ENCODE measurements at regions not wholly inside any gene's neighbourhood (a gene's known extent, or its start where the extent isn't known, plus 50 kb on each side); places are given as distances from the start of the nearest gene placed in this dataset.

GRCh38 chr4:167509551-167509950 is 275.3 kb upstream of the SPOCK3 start:
- no peak for DNase-seq

GRCh38 chr4:167524091-167524490 is 289.8 kb upstream of the SPOCK3 start:
- DNase-seq, result no peak

GRCh38 chr4:167537761-167538160 is 303.5 kb upstream of the SPOCK3 start:
- DNase-seq, result no peak

GRCh38 chr4:167541286-167541685 is 307.0 kb upstream of the SPOCK3 start:
- DNase-seq, result no peak

DNA sequence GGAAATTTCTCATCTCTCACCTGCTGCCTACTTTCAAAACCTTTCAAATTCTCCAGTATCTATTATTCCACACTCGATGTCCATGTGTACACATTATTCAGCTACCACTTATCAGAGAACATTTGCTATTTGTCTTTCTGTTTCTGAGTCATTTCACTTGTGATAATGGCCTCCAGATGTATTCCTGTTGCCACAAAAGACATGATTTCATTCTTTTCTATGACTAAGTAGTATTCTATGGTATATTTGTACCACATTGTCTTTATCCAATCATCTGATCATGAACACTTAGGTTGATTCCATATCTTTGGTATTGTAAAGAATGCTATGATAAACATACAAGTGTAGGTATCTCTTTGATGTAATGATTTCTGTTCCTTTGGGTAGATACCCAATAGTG is 310.1 kb upstream of the SPOCK3 start:
- DNase-seq, result no peak

DNA sequence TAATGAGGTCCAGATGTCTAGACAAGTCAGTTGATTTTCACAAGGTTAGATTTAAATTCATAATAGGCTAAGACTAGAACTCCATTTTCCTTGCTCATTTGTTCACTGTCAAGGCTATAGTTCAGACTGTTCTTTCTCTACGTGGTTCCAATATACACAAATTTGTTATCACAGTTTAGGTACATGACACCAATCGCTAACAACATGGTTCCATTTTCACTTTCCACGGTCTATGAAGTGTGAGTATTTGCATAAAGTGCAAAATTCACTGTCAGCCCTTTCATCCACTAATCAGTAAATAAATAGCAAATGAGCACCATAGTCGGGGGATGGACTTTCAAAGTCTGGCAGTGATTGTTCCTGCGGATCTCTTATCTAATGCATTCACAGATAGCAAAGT is 315.7 kb upstream of the SPOCK3 start:
- no peak for DNase-seq

DNA sequence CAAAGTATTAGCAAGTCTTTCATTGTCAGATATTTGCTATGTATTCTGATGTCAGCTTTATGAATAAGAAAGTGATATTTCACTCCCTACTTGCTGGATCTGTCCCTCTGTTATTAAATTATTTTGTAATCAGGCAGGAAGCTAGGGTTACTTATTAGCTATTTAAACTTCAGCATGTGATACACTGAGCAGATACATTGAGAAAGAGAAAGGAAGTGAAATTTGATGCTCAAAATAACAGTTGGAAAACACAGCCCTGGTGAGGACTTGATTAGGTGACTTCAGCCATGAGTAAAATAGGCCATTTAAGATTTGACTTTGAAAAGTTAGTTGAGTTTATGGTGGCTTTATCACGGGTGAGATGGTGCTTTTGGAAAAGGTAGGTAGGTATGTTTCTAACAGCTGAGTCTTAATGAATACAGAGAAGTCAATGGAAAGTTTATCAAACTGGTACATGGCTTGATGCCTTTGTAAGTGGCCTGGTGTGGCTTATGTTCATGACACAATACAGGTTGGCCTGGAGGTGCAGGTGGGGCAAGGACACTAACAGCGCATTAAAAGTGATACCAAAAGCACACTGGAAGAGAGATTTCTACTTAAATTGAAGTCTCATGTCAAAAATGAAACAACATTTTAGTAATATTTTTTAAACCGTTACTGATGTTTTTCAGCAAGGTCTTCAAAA is 321.2 kb upstream of the SPOCK3 start:
- no peak for DNase-seq

DNA sequence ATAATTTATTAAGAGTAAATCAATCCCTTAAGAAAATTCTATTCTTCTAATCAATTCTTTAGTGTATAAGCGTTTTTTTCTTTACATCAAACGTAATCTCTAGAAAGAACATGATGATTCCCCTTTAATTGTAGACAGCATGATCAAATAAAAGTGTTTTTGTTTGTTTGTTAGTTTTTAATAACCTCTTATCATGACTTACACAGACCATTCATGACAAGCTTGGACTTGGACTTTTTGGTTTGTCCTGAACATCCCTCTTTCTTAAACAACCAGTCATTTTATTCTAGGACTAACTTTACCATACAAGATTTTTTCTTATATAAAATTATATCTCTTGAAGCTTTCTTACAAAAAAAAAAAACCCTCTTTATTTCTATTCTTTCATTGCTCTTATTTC is 344.6 kb upstream of the SPOCK3 start:
- no peak for DNase-seq

- no peak for DNase-seq
These were observed 347.2 kb upstream of the SPOCK3 start for GRCh38 chr4:167581449-167581965.

GRCh38 chr4:167587361-167587760 is 353.1 kb upstream of the SPOCK3 start:
- DNase-seq, result no peak

- DNase-seq, result no peak
These were observed 361.6 kb upstream of the SPOCK3 start for GRCh38 chr4:167595898-167596297.

- no peak for DNase-seq
These were observed 367.9 kb upstream of the SPOCK3 start for GRCh38 chr4:167602157-167602556.

DNA sequence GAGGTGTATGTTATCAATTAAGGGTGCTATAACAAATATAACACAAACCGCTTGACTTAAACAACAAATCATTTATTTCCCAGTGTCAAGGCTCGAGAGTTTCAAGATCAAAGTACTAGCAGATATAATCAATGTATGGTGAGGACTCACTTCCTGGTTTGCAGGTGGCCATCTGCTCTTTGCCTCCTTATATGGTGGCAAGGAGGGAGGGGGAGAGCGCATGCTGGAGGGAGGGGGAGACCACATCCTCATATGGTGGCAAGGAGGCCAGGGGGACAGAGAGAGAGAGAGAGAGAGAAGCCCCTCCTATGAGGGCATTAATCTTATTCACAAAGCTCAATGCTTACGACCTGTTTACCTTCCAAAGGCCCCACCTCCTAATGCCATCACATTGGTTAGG is 372.3 kb upstream of the SPOCK3 start:
- DNase-seq, result no peak

DNA sequence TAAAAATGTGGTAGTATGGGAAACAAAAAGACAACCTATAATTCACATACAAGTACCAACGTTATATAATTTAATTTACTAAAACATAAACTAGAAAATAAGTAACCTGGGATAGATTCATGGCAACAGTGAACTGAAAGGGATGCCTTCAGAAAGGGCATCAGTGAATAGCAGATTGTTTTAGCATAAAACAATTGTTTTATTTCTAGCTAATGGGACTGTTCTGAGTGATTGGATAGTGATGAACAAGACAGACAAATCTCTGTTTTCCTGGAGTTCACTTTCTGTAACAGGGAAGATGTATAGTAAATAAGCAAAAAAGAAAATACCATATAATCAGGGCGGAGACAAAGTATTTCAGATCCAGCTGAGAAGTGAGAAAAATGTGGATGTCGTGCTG is 379.1 kb upstream of the SPOCK3 start:
- DNase-seq, result no peak

GRCh38 chr4:167614866-167615265 is 380.6 kb upstream of the SPOCK3 start:
- DNase-seq, result no peak

- no peak for DNase-seq
These were observed 382.2 kb upstream of the SPOCK3 start for GRCh38 chr4:167616476-167616875.

- DNase-seq, result peak; percentile 41 to 49
These were observed 388.4 kb upstream of the SPOCK3 start for GRCh38 chr4:167622481-167623240.

DNA sequence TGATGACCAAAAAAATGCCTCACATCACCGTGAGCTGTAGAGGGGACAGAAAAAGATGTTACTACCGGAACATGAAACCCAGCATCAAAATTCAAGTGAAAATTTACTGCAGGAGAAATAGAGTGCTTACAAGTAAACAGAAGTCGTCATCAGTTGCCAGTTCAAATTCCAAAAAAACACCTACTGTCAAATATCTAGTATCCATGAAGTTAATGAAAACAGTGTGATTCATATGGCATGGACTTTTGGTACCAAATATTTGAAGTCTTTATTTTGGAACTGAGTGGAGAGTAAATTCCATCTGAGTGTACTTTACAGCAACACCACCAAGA is 388.9 kb upstream of the SPOCK3 start:
- DNase-seq, result no peak

GRCh38 chr4:167629272-167629671 is 395.0 kb upstream of the SPOCK3 start:
- DNase-seq, result no peak

DNA sequence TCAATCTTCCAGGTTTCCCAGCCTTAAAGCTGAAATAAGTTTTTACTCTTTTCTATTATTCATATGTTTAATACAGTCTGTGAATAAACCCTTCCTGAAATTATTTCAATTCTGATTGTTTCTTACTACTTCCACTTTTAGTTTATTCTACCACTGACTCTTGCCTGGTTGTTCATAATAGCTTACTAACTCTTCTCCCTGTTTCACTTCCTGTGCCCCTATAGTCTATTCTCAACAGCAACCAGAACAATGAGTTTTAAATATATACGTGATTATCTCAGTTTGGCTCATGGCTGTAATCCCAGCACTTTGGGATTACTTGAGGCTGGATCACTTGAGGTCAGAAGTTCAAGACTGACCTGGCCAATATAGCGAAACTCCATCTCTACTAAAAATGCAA is 408.0 kb upstream of the SPOCK3 start:
- DNase-seq, result no peak

DNA sequence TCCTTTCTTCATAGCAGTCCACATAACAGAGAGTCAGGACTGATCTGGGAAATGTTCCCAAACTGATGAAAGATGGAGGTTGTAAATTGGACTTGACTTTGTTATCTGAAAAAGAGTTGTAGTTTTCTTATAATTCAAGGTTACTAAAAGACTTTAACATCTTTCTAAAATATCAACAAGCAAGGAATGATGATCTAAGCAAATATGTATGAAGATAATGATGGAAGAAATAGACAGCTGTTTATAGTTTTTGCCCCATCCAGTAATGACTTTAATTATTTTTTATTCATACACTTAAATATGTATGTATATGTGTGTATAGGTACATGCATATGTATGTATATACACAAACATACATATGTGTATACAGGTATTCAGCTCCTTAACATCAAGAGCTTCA is 411.1 kb upstream of the SPOCK3 start:
- DNase-seq, result no peak

DNA sequence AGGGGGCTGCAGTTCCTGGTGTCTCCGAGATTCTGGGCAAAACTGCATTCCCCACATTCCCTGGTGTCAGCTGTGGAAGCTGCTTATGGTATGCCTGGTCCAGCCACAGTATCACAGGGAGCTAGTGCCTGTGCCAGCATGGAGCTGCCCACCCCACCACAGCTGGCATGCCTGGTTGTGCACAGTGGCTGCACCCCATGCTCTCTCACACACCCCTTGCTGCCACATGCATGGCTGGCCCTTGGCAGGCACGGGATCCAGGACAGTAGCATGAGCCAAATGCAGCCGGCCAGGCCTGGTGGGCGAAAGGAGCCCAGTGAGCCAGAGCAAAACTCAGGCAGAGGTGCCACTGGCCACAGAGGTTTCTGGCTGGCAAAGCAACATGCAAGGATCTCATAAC is 418.0 kb upstream of the SPOCK3 start:
- no peak for DNase-seq

- DNase-seq, result no peak
These were observed 403.6 kb upstream of the ANXA10 start for GRCh38 chr4:167688660-167689142.

DNA sequence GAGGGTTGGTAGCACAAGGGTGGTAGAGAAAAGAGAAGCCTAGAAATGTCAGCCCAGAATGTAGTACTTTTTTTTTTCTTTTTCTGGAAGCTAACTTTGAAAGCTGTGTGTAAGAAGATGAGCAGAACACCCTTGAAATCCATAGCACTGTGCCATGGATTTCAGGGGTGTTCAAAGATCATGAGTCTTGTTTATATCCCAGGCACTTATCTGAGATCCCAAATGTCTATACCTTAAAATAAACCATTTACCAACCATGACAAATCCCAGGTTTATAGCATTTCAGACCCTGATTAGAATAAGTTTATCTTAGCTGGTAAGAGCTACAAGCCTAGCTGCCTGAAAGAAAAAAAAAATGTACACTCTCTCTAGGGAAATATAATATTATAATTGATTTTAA is 389.9 kb upstream of the ANXA10 start:
- DNase-seq, result no peak

DNA sequence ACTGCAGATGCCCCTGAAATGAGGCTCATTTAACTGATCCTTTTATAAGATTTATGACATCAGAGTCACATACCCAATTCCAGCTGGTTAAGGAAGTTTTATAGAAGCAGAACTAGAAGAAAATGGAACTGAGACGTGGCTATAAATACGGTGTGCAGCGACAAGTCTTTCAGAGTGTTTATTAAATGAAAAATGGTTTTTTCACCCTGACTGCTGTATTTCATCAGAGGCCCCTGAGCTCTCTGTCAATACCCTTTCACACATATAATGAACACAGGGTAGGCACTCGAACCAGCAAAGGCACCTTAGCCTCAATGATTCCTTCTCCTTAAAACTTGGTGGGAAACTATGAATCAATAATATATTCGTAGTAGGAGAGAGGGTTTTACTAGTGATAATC is 380.8 kb upstream of the ANXA10 start:
- no peak for DNase-seq

All from activated T-cell treated with anti-CD3 and anti-CD28 coated beads, Interleukin-2, amount 50 U/mL, for 48 hours (primary cell).